Liver (tissue), 7 donors: ENCODE measurements at regions not wholly inside any gene's neighbourhood (a gene's known extent, or its start where the extent isn't known, plus 50 kb on each side); places are given as distances from the start of the nearest gene placed in this dataset.
"Not testable (repeated sequence)": the region's sequence is repeated elsewhere in the genome, so short reads cannot be mapped to it uniquely, and the experiment has no call there.

ENCODE experiments used
- DNase-seq: peaks from one replicate; pipeline ENCODE4 v3.0.0-alpha.2; 2017; ENCODE audit warnings: low spot score
- H3K27ac ChIP-seq, 2 donors: one replicate each; pipeline ENCODE4 v1.7.0; 2013; ENCODE audit warnings: inconsistent platforms in 2 of 2, low read length in 2 of 2, control low read depth in 1 of 2, low read depth in 1 of 2, mild to moderate bottlenecking in 1 of 2
- H3K27me3 ChIP-seq, 4 donors: one replicate each; pipeline versions ENCODE4 v1.6.1 to v1.7.0; 2013; ENCODE audit warnings: low read length in 3 of 4, inconsistent platforms in 1 of 4, mild to moderate bottlenecking in 1 of 4, moderate library complexity in 1 of 4; ENCODE audit not compliant: control insufficient read depth in 4 of 4, insufficient read depth in 4 of 4
- H3K36me3 ChIP-seq, 4 donors: one replicate each; pipeline versions ENCODE4 v1.6.1 to v1.7.0; 2013; ENCODE audit warnings: low read length in 3 of 4, mild to moderate bottlenecking in 3 of 4, low read depth in 1 of 4, moderate library complexity in 1 of 4; ENCODE audit not compliant: control insufficient read depth in 4 of 4, insufficient read depth in 3 of 4
- H3K4me1 ChIP-seq, 4 donors: one replicate each; pipeline versions ENCODE4 v1.6.1 to v1.7.0; 2013; ENCODE audit warnings: low read length in 3 of 4, mild to moderate bottlenecking in 3 of 4, moderate library complexity in 1 of 4; ENCODE audit not compliant: control insufficient read depth in 4 of 4, insufficient read depth in 4 of 4
- H3K4me3 ChIP-seq, 3 donors: one replicate each; pipeline versions ENCODE4 v1.6.1 to v1.7.0; 2013; ENCODE audit warnings: low read length in 3 of 3, control low read depth in 1 of 3, low read depth in 1 of 3, mild to moderate bottlenecking in 1 of 3
- H3K9ac ChIP-seq, 2 donors: one replicate each; pipeline ENCODE4 v1.7.0; 2013; ENCODE audit warnings: low read length in 2 of 2, mild to moderate bottlenecking in 2 of 2, moderate library complexity in 2 of 2, control low read depth in 1 of 2, low read depth in 1 of 2
- H3K9me3 ChIP-seq, 4 donors: one replicate each; pipeline versions ENCODE4 v1.6.1 to v1.7.0; 2013; ENCODE audit warnings: low read length in 3 of 4; ENCODE audit not compliant: control insufficient read depth in 4 of 4
- FOXA1 ChIP-seq: IDR thresholded peaks from 2 replicates; pipeline ENCODE4 v1.6.1; 2016; ENCODE audit warnings: antibody characterized with exemption
- FOXA2 ChIP-seq: IDR thresholded peaks from 2 replicates; pipeline ENCODE4 v1.6.1; 2016; ENCODE audit warnings: antibody characterized with exemption
- GABPA ChIP-seq, 2 donors: IDR thresholded peaks in 1 of 2; conservative IDR thresholded peaks in 1 of 2; 2 replicates each; pipeline ENCODE4 v1.6.1; 2016; ENCODE audit warnings: antibody characterized with exemption in 2 of 2, mild to moderate bottlenecking in 1 of 2, moderate library complexity in 1 of 2
- HNF4A ChIP-seq, 2 donors: conservative IDR thresholded peaks; 2 replicates each; pipeline ENCODE4 v1.6.1; 2016; ENCODE audit warnings: antibody characterized with exemption in 2 of 2, mild to moderate bottlenecking in 2 of 2
- HNF4G ChIP-seq: IDR thresholded peaks from 2 replicates; pipeline ENCODE4 v1.6.1; 2016; ENCODE audit warnings: antibody characterized with exemption
- NR2F2 ChIP-seq: IDR thresholded peaks from 2 replicates; pipeline ENCODE4 v1.6.1; 2016; ENCODE audit warnings: antibody characterized with exemption
- RAD21 ChIP-seq, 2 donors: IDR thresholded peaks; 2 replicates each; pipeline ENCODE4 v1.6.1; 2016; ENCODE audit warnings: antibody characterized with exemption in 2 of 2, mild to moderate bottlenecking in 2 of 2
- RXRA ChIP-seq, 2 donors: IDR thresholded peaks; 2 replicates each; pipeline ENCODE4 v1.6.1; 2017 to 2018; ENCODE audit warnings: antibody characterized with exemption in 2 of 2, mild to moderate bottlenecking in 1 of 2
- WGBS: extraction: QIAGEN DNeasy Blood & Tissue Kit; methylation state at CpG from one replicate; pipeline ENCODE4 v1.1.7; 2013; 5-methylcytosine and 5-hydroxymethylcytosine counted together
- TF ChIP-seq, protein P1 (sequence below): IDR thresholded peaks from 2 replicates; pipeline ENCODE4 v1.6.1; 2016; ENCODE audit warnings: antibody characterized with exemption
- TF ChIP-seq, protein P2 (sequence below): IDR thresholded peaks from 2 replicates; pipeline ENCODE4 v1.6.1; 2016; ENCODE audit warnings: antibody characterized with exemption, mild to moderate bottlenecking
- donor health status: healthy.
- donor health status: healthy.
- donor health status: healthy.
- donor health status: healthy.

DNA sequence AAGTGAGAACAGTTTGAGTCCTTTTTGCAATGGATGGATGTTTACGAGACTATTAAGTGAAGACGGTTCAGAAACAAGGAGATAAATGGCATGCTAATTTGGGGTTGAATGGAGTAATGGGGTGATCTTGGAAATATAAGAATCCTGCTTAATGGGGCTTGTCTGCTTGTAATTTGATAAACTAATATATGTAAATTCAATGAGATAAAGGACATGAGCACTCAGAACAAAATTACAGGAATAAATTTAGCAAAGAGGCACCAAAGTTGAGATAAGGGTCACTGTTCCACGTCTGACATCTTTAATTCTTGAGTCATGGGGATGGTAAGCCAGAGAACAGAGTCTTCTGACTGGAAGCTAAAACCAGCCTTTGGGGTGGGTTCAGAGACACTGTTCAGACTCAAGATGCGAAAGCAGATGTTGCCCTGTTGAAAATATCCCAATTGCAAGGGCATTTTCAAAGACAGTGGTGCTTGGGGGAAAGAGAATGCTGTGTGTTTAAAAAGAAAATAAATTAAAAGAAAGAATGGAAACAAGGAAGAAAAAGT is 67.8 kb upstream of the CHRNB4 start:
- peaks cover 0 to 9% (median 4%) of the 10 kb centered on the region in 4 donors for H3K4me1 ChIP-seq
- WGBS: 91% methylated on average over 4 of the region's 4 CpGs
- no peak for DNase-seq
- no peak overlapping the region for H3K27ac ChIP-seq
- H3K27me3 ChIP-seq: no peaks in the 10 kb centered on the region
- H3K9me3 ChIP-seq: no peaks in the 10 kb centered on the region
- TF ChIP-seq HNF4A (conservative IDR thresholded peaks at IDR 0.05) (no peak), RAD21 (IDR thresholded peaks at IDR 0.05) (no peak)
- TF ChIP-seq, protein P1, sequence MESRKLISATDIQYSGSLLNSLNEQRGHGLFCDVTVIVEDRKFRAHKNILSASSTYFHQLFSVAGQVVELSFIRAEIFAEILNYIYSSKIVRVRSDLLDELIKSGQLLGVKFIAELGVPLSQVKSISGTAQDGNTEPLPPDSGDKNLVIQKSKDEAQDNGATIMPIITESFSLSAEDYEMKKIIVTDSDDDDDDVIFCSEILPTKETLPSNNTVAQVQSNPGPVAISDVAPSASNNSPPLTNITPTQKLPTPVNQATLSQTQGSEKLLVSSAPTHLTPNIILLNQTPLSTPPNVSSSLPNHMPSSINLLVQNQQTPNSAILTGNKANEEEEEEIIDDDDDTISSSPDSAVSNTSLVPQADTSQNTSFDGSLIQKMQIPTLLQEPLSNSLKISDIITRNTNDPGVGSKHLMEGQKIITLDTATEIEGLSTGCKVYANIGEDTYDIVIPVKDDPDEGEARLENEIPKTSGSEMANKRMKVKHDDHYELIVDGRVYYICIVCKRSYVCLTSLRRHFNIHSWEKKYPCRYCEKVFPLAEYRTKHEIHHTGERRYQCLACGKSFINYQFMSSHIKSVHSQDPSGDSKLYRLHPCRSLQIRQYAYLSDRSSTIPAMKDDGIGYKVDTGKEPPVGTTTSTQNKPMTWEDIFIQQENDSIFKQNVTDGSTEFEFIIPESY: no peak
- H3K9ac ChIP-seq: no peak overlapping the region
- H3K4me3 ChIP-seq: no peak overlapping the region
- no peaks in the 10 kb centered on the region for H3K36me3 ChIP-seq

DNA sequence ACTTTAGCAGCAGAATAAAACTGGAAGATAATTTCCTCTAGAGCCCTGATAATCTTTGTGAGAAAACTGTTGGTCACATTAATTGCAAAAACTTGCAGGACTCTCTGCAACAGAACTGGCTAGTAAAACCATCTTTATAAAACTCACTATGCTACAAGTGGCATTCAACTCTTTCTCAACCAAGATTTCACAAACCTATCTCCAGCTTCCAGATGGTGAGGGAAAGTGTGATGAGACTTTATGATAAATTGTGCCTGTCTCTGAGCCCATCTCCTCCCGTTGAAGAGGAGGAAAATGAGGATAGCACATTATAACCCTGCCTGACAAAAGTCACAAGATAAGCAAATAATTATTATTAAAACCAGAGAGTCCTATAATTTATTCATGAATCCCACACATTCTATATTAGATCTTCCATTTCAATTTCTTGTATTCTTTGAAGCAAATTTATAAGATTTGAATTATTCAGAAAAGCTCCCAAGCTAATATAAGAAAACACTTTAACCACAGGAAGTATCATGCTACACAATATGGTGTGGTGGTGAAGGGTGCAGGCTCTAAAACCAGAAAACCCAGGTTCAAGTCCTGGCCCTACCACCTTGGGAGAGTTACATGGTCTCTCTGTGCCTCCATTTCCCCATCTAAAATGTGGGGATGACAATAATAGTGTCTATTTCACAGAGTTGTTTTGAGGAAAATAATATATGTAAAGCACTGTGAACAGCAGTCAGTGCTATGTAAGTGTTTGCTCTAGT is 65.6 kb upstream of the CHRNB4 start:
- not testable (repeated sequence) for H3K36me3 ChIP-seq, H3K9ac ChIP-seq, H3K27ac ChIP-seq, H3K27me3 ChIP-seq, H3K9me3 ChIP-seq, H3K4me3 ChIP-seq, DNase-seq, H3K4me1 ChIP-seq
- WGBS: 61% methylated on average over 1 of the region's 1 CpG

DNA sequence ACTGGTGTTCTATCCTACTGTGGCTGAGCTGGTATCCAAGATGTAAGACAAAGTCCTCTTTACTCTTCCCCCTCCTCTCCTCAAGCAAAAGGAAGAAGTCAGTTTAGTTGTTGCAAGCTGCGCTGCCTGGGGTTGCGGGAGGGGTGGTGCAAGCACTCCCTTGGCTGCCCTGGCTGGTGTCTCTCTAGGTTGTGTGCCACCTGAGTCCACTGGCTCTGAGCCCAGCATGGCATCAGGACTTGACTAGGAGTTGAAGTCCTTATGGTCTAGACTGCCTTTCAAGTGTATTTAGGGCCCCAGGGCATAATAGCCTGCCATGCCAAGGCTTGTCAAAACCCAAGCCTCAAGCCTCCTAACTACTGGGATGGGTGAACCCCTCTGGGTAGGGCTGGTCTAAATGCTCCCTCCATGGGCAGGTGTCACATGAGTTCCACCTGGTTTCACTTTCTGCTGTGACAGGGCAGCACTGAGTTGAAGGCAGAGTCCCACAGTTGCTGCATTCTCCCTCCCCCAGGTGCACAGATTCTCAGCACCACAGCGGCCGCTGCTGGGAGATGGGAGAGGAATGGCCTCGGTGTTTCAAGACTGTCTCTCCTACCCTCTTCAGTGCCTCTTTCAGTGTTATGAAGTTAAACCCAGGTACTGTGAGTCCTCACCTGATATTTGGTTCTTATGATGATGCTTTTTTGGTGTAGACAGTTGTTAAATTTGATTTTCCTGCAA is 62.5 kb upstream of the CHRNB4 start:
- not testable (repeated sequence) for H3K9me3 ChIP-seq, H3K27me3 ChIP-seq, H3K9ac ChIP-seq, H3K4me1 ChIP-seq, DNase-seq, H3K36me3 ChIP-seq, H3K4me3 ChIP-seq, H3K27ac ChIP-seq
- WGBS: 94% methylated on average over 5 of the region's 5 CpGs

DNA sequence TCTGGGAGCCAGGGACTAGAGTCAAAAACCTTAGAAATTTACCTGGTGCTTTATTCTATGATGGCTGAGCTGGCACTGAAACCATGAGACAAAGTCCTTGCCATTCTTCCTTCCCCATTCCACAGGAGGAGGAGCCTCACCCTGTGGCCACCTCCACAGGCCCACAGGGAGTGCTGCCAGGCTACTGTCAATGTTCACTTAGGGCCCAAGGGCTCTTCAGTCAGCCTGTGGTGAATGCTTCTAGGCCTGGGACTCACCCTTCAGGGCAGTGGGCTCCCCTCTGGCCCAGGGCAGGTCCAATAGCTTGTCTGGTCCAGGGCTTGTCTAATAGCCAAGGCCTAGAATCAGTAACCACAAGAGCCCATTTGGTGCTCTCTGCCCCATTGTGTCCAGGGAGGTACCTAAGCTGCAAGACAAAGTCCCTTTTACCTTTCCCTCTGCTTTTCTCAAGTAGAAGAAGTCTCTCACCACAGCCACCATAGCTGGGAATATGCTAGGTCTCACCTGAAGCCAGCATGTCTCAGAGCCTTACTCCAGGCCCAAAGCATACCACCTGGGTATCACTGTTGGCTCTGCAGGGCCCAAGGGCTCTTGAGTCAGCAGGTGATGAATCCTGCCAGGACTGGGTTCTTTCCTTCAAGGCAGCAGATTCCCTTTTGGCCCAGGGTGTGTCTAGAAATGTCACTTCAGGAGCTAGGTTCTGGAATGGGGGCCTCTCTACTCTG is 61.8 kb upstream of the CHRNB4 start:
- Histone ChIP-seq H3K4me1 (peaks cover 0 to 1% (median 0%) of the 10 kb centered on the region in 4 donors), H3K36me3 (no peaks in the 10 kb centered on the region), H3K4me3 (no peak overlapping the region), H3K27ac (no peak overlapping the region), H3K9ac (no peak overlapping the region), H3K9me3 (no peaks in the 10 kb centered on the region), H3K27me3 (no peaks in the 10 kb centered on the region)
- no peak for DNase-seq
- TF ChIP-seq RAD21 (IDR thresholded peaks at IDR 0.05) (no peak), FOXA1 (no peak), GABPA (IDR thresholded peaks at IDR 0.05 in 1 of 2, conservative IDR thresholded peaks at IDR 0.05 in 1 of 2) (no peak), HNF4G (no peak), FOXA2 (no peak), NR2F2 (no peak), RXRA (IDR thresholded peaks at IDR 0.05) (no peak)
- TF ChIP-seq, protein P1: no peak
- TF ChIP-seq, protein P2, sequence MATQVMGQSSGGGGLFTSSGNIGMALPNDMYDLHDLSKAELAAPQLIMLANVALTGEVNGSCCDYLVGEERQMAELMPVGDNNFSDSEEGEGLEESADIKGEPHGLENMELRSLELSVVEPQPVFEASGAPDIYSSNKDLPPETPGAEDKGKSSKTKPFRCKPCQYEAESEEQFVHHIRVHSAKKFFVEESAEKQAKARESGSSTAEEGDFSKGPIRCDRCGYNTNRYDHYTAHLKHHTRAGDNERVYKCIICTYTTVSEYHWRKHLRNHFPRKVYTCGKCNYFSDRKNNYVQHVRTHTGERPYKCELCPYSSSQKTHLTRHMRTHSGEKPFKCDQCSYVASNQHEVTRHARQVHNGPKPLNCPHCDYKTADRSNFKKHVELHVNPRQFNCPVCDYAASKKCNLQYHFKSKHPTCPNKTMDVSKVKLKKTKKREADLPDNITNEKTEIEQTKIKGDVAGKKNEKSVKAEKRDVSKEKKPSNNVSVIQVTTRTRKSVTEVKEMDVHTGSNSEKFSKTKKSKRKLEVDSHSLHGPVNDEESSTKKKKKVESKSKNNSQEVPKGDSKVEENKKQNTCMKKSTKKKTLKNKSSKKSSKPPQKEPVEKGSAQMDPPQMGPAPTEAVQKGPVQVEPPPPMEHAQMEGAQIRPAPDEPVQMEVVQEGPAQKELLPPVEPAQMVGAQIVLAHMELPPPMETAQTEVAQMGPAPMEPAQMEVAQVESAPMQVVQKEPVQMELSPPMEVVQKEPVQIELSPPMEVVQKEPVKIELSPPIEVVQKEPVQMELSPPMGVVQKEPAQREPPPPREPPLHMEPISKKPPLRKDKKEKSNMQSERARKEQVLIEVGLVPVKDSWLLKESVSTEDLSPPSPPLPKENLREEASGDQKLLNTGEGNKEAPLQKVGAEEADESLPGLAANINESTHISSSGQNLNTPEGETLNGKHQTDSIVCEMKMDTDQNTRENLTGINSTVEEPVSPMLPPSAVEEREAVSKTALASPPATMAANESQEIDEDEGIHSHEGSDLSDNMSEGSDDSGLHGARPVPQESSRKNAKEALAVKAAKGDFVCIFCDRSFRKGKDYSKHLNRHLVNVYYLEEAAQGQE: no peak
